H9 (cell line): ENCODE measurements at regions not wholly inside any gene's neighbourhood (a gene's known extent, or its start where the extent isn't known, plus 50 kb on each side); places are given as distances from the start of the nearest gene placed in this dataset.

Source experiments
- DNase-seq: peaks from one replicate; pipeline ENCODE4 v3.0.0-alpha.2; 2017
- H2AFZ ChIP-seq: one replicate; pipeline ENCODE4 v1.6.1; 2013; ENCODE audit warnings: mild to moderate bottlenecking, low read length, control low read depth, moderate library complexity
- H2AK5ac ChIP-seq: 2 replicates; pipeline ENCODE4 v1.6.1; 2013; ENCODE audit warnings: low read length, control low read depth, mixed read lengths; ENCODE audit not compliant: insufficient read length
- H2BK120ac ChIP-seq: one replicate; pipeline ENCODE4 v1.6.1; 2013; ENCODE audit warnings: low read depth, mild to moderate bottlenecking, low read length, control low read depth, inconsistent platforms; ENCODE audit not compliant: poor library complexity, severe bottlenecking
- H2BK12ac ChIP-seq: 2 replicates; pipeline ENCODE4 v1.6.1; 2013; ENCODE audit warnings: low read length, control low read depth, mixed read lengths, low read depth; ENCODE audit not compliant: insufficient read length
- H2BK15ac ChIP-seq: 2 replicates; pipeline ENCODE4 v1.6.1; 2013; ENCODE audit warnings: low read depth, low read length, control low read depth
- H2BK20ac ChIP-seq: one replicate; pipeline ENCODE4 v1.6.1; 2013; ENCODE audit warnings: low read depth, mild to moderate bottlenecking, low read length, control low read depth, inconsistent platforms; ENCODE audit not compliant: poor library complexity, severe bottlenecking
- H2BK5ac ChIP-seq: 2 replicates; pipeline ENCODE4 v1.6.1; 2013; ENCODE audit warnings: low read length, control low read depth, mixed read lengths; ENCODE audit not compliant: insufficient read length
- H3K14ac ChIP-seq: 2 replicates; pipeline ENCODE4 v1.6.1; 2013; ENCODE audit warnings: low read length, control low read depth; ENCODE audit not compliant: insufficient read depth
- H3K18ac ChIP-seq: 2 replicates; pipeline ENCODE4 v1.6.1; 2013; ENCODE audit warnings: low read depth, mild to moderate bottlenecking, mixed read lengths, low read length, control low read depth; ENCODE audit not compliant: insufficient read length
- H3K23ac ChIP-seq: 2 replicates; pipeline ENCODE4 v1.6.1; 2013; ENCODE audit warnings: low read length, control low read depth, mixed read lengths, low read depth; ENCODE audit not compliant: insufficient read length
- H3K23me2 ChIP-seq: 2 replicates; pipeline ENCODE4 v1.6.1; 2013; ENCODE audit warnings: low read depth, mild to moderate bottlenecking, mixed read lengths, low read length, control low read depth; ENCODE audit not compliant: insufficient read length, poor library complexity, severe bottlenecking
- H3K27ac ChIP-seq: 2 replicates; pipeline ENCODE4 v1.5.1; 2013; ENCODE audit warnings: low read length, control low read depth, mixed read lengths, low read depth; ENCODE audit not compliant: insufficient read length
- H3K27me3 ChIP-seq: 2 replicates; pipeline ENCODE4 v1.6.1; 2013; ENCODE audit warnings: low read length, control low read depth, inconsistent platforms; ENCODE audit not compliant: insufficient read depth
- H3K4ac ChIP-seq: 2 replicates; pipeline ENCODE4 v1.6.1; 2013; ENCODE audit warnings: low read depth, mild to moderate bottlenecking, control low read depth, inconsistent platforms, low read length, moderate library complexity
- H3K4me1 ChIP-seq: 2 replicates; pipeline ENCODE4 v1.6.1; 2013; ENCODE audit warnings: low read length, control low read depth, inconsistent platforms; ENCODE audit not compliant: insufficient read depth
- H3K4me2 ChIP-seq: 2 replicates; pipeline ENCODE4 v1.6.1; 2013; ENCODE audit warnings: low read length, control low read depth, mixed read lengths; ENCODE audit not compliant: insufficient read length, insufficient read depth
- H3K56ac ChIP-seq: 2 replicates; pipeline ENCODE4 v1.6.1; 2013; ENCODE audit warnings: low read depth, mild to moderate bottlenecking, mixed read lengths, low read length, control low read depth; ENCODE audit not compliant: insufficient read length
- H3K79me1 ChIP-seq: 2 replicates; pipeline ENCODE4 v1.6.1; 2013; ENCODE audit warnings: low read depth, mild to moderate bottlenecking, moderate library complexity, low read length, control low read depth, inconsistent platforms; ENCODE audit not compliant: insufficient read depth, poor library complexity, severe bottlenecking
- H3K79me2 ChIP-seq: 2 replicates; pipeline ENCODE4 v1.6.1; 2013; ENCODE audit warnings: low read length, control low read depth, inconsistent platforms; ENCODE audit not compliant: insufficient read depth
- H3K9ac ChIP-seq: 2 replicates; pipeline ENCODE4 v1.6.1; 2013; ENCODE audit warnings: low read length, control low read depth, mixed read lengths; ENCODE audit not compliant: insufficient read length; ENCODE audit errors: extremely low read depth
- H3K9me3 ChIP-seq: one replicate; pipeline ENCODE4 v1.6.1; 2013; ENCODE audit warnings: low read depth, low read length, inconsistent platforms; ENCODE audit not compliant: control insufficient read depth
- H3T11ph ChIP-seq: one replicate; pipeline ENCODE4 v1.6.1; 2013; ENCODE audit warnings: mild to moderate bottlenecking, low read length, control low read depth, inconsistent platforms
- H4K20me1 ChIP-seq: one replicate; pipeline ENCODE4 v1.6.1; 2013; ENCODE audit not compliant: control insufficient read depth, insufficient read length, insufficient read depth
- H4K5ac ChIP-seq: 2 replicates; pipeline ENCODE4 v1.6.1; 2013; ENCODE audit warnings: low read depth, mild to moderate bottlenecking, mixed read lengths, low read length, control low read depth; ENCODE audit not compliant: insufficient read length
- H4K8ac ChIP-seq: replicated peaks from 2 replicates; pipeline ENCODE4 v1.6.1; 2013; ENCODE audit warnings: low read length, control low read depth, mixed read lengths, low read depth; ENCODE audit not compliant: insufficient read length
- H4K91ac ChIP-seq: 2 replicates; pipeline ENCODE4 v1.6.1; 2013; ENCODE audit warnings: low read depth, mild to moderate bottlenecking, moderate library complexity, mixed read lengths, low read length, control low read depth; ENCODE audit not compliant: insufficient read length
- H3K27ac Mint-ChIP-seq, 3 experiments: 2 replicates in 2 of 3; 3 replicates in 1 of 3; pipeline ENCODE4 v1.8.0; 2020 to 2021; ENCODE audit warnings: mixed read lengths in 3 of 3, mild to moderate bottlenecking in 1 of 3, moderate library complexity in 1 of 3
- H3K27me3 Mint-ChIP-seq: 2 replicates; pipeline ENCODE4 v1.8.0; 2021; ENCODE audit warnings: low read depth, mild to moderate bottlenecking, moderate library complexity, mixed read lengths
- H3K36me3 Mint-ChIP-seq, 3 experiments: 2 replicates in 2 of 3; 3 replicates in 1 of 3; pipeline ENCODE4 v1.8.0; 2020 to 2021; ENCODE audit warnings: low read depth in 3 of 3, mixed read lengths in 3 of 3; ENCODE audit not compliant: insufficient read depth in 1 of 3
- H3K4me1 Mint-ChIP-seq, 2 experiments: 2 replicates each; pipeline ENCODE4 v1.8.0; 2020; ENCODE audit warnings: mixed read lengths in 2 of 2
- H3K4me3 Mint-ChIP-seq, 2 experiments: 2 replicates in 1 of 2; 3 replicates in 1 of 2; pipeline ENCODE4 v1.8.0; 2020 to 2021; ENCODE audit warnings: mild to moderate bottlenecking in 2 of 2, mixed read lengths in 2 of 2, moderate library complexity in 1 of 2
- H3K9me3 Mint-ChIP-seq, 2 experiments: 2 replicates in 1 of 2; 3 replicates in 1 of 2; pipeline ENCODE4 v1.8.0; 2020; ENCODE audit warnings: mild to moderate bottlenecking in 2 of 2, mixed read lengths in 2 of 2, moderate library complexity in 1 of 2
- WGBS: extraction: QIAGEN DNeasy Blood & Tissue Kit; methylation state at CpG from one replicate; pipeline ENCODE4 v1.1.7; 2013; ENCODE audit warnings: missing lambda C conversion rate, low lambda C conversion rate, mixed read lengths; ENCODE audit not compliant: insufficient read length; ENCODE audit errors: extremely low coverage; 5-methylcytosine and 5-hydroxymethylcytosine counted together
- TF ChIP-seq, protein P1 (sequence below): fragments of 200-600 bp; sonication (generic); conservative IDR thresholded peaks from 3 replicates; pipeline ENCODE4 v1.8.0; 2021; ENCODE audit warnings: antibody characterized with exemption, mild to moderate bottlenecking

DNA sequence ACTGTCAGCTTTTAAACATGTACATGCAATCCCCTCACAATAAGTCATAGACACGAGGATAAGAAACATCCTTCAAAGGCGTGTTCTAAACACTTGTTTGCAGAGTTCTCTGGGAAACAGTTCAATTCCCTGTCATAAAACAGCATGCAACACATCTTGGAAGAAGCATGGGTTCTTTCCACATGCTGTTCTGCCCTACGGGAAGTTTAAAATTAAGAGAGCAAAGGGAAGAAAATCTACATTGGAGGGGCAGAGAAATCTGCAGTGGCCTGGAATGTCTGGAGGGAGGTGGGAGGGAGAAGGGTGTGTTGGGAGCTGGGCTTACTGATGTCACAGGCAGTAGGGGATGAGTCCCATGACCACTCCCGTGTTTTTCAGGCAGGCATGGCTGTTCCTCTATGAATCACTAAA lies 98.3 kb upstream of the SLC2A1 start:
- Histone ChIP-seq H3K23me2 (no peaks in the 10 kb centered on the region), H2AFZ (no peak overlapping the region), H3K79me2 (no peaks in the 10 kb centered on the region), H3K23ac (no peak overlapping the region), H3T11ph (no peak overlapping the region), H3K9me3 (no peaks in the 10 kb centered on the region), H3K79me1 (no peaks in the 10 kb centered on the region), H4K5ac (no peak overlapping the region), H3K9ac (no peak overlapping the region), H3K4ac (no peak overlapping the region), H2BK15ac (no peak overlapping the region), H2AK5ac (no peak overlapping the region), H3K4me1 (peaks cover 8% of the 10 kb centered on the region; the same call in 1 of the 2 replicates), H3K18ac (no peak overlapping the region), H3K27me3 (no peaks in the 10 kb centered on the region), H2BK120ac (no peak overlapping the region), H4K91ac (no peak overlapping the region), H4K8ac (no peak overlapping the region), H2BK5ac (no peak overlapping the region), H3K56ac (no peak overlapping the region), H3K27ac (no peak overlapping the region), H4K20me1 (no peaks in the 10 kb centered on the region), H3K4me2 (no peak overlapping the region), H3K14ac (no peak overlapping the region), H2BK12ac (no peak overlapping the region), H2BK20ac (no peak overlapping the region)
- no peak for DNase-seq
- Mint-ChIP-seq H3K27ac (no peak overlapping the region), H3K9me3 (peaks cover 0 to 1% of the 10 kb centered on the region in 2 experiments; a peak in 1 of 5 replicates), H3K4me3 (no peak overlapping the region), H3K36me3 (no peaks in the 10 kb centered on the region; a peak in 1 of 7 replicates), H3K27me3 (peaks cover 8% of the 10 kb centered on the region), H3K4me1 (peaks cover 37 to 44% of the 10 kb centered on the region in 2 experiments)
- no CpG with 5 or more reads among the region's 4 CpGs for WGBS
- TF ChIP-seq, protein P1, sequence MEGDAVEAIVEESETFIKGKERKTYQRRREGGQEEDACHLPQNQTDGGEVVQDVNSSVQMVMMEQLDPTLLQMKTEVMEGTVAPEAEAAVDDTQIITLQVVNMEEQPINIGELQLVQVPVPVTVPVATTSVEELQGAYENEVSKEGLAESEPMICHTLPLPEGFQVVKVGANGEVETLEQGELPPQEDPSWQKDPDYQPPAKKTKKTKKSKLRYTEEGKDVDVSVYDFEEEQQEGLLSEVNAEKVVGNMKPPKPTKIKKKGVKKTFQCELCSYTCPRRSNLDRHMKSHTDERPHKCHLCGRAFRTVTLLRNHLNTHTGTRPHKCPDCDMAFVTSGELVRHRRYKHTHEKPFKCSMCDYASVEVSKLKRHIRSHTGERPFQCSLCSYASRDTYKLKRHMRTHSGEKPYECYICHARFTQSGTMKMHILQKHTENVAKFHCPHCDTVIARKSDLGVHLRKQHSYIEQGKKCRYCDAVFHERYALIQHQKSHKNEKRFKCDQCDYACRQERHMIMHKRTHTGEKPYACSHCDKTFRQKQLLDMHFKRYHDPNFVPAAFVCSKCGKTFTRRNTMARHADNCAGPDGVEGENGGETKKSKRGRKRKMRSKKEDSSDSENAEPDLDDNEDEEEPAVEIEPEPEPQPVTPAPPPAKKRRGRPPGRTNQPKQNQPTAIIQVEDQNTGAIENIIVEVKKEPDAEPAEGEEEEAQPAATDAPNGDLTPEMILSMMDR = no peak
